Right atrium auricular region (tissue), 2 donors: ENCODE measurements at regions not wholly inside any gene's neighbourhood (a gene's known extent, or its start where the extent isn't known, plus 50 kb on each side); places are given as distances from the start of the nearest gene placed in this dataset.
"Not testable (repeated sequence)": the region's sequence is repeated elsewhere in the genome, so short reads cannot be mapped to it uniquely, and the experiment has no call there.

Source experiments
- DNase-seq: peaks from one replicate; pipeline ENCODE4 v3.0.0-alpha.2; 2019; ENCODE audit warnings: low spot score
- H3K27ac ChIP-seq, 2 donors: fragments of 200-600 bp; sonication (generic); 1 replicate in 1 of 2; 2 replicates in 1 of 2; pipeline ENCODE4 v1.5.1; 2016 to 2019
- H3K27me3 ChIP-seq, 2 donors: fragments of 200-600 bp; sonication (generic); one replicate each; pipeline versions ENCODE4 v1.5.1 to v1.6.0; 2017 to 2019
- H3K36me3 ChIP-seq: fragments of 200-600 bp; sonication (generic); one replicate; pipeline ENCODE4 v1.5.1; 2016
- H3K4me1 ChIP-seq, 2 donors: fragments of 200-600 bp; sonication (generic); one replicate each; pipeline versions ENCODE4 v1.5.1 to v1.6.0; 2017 to 2019
- H3K4me3 ChIP-seq, 2 donors: fragments of 200-600 bp; sonication (generic); 1 replicate in 1 of 2; 2 replicates in 1 of 2; pipeline ENCODE4 v1.5.1; 2017 to 2019; ENCODE audit warnings: mild to moderate bottlenecking in 1 of 2, moderate library complexity in 1 of 2
- H3K9me3 ChIP-seq, 2 donors: fragments of 200-600 bp; sonication (generic); one replicate each; pipeline ENCODE4 v1.5.1; 2019
- CTCF ChIP-seq, 2 donors: fragments of 200-600 bp; sonication (generic); IDR thresholded peaks; one replicate each; pipeline ENCODE4 v1.5.1; 2019; ENCODE audit warnings: antibody characterized with exemption in 2 of 2

GRCh38 chr2:64812285-64812684 lies 158.6 kb upstream of the SERTAD2 start:
- Histone ChIP-seq H3K27ac (no peak overlapping the region), H3K9me3 (no peaks in the 10 kb centered on the region), H3K36me3 (no peaks in the 10 kb centered on the region), H3K27me3 (no peaks in the 10 kb centered on the region), H3K4me1 (peaks cover 0 to 11% of the 10 kb centered on the region in 2 donors), H3K4me3 (no peak overlapping the region)
- TF ChIP-seq CTCF (IDR thresholded peaks at IDR 0.05): no peak
- DNase-seq: no peak

GRCh38 chr2:64814007-64814406 lies 160.3 kb upstream of the SERTAD2 start:
- H3K4me3 ChIP-seq: no peak overlapping the region
- no peak for TF ChIP-seq CTCF (IDR thresholded peaks at IDR 0.05)

GRCh38 chr2:64816526-64816925 lies 162.8 kb upstream of the SERTAD2 start:
- not testable (repeated sequence) for H3K27ac ChIP-seq, H3K4me3 ChIP-seq, H3K27me3 ChIP-seq, H3K4me1 ChIP-seq, H3K9me3 ChIP-seq, DNase-seq, H3K36me3 ChIP-seq

More at GRCh38 chr2:64814007-64814406, 160.3 kb upstream of the SERTAD2 start:
- H3K27ac ChIP-seq: no peak overlapping the region
- H3K4me1 ChIP-seq: peaks cover 0 to 11% of the 10 kb centered on the region in 2 donors
- no peaks in the 10 kb centered on the region for H3K36me3 ChIP-seq
- DNase-seq: no peak
- H3K9me3 ChIP-seq: no peaks in the 10 kb centered on the region
- H3K27me3 ChIP-seq: no peaks in the 10 kb centered on the region

GRCh38 chr2:64817453-64817852 lies 163.7 kb upstream of the SERTAD2 start:
- no peak for DNase-seq
- Histone ChIP-seq H3K4me1 (peaks cover 0 to under 1% of the 10 kb centered on the region in 2 donors), H3K36me3 (no peaks in the 10 kb centered on the region), H3K4me3 (no peak overlapping the region), H3K9me3 (no peaks in the 10 kb centered on the region), H3K27me3 (no peaks in the 10 kb centered on the region), H3K27ac (no peak overlapping the region)
- no peak for TF ChIP-seq CTCF (IDR thresholded peaks at IDR 0.05)

GRCh38 chr2:64818664-64819060 lies 164.9 kb upstream of the SERTAD2 start:
- Histone ChIP-seq H3K4me1 (no peaks in the 10 kb centered on the region), H3K9me3 (no peaks in the 10 kb centered on the region), H3K4me3 (no peak overlapping the region), H3K27me3 (no peaks in the 10 kb centered on the region), H3K27ac (no peak overlapping the region), H3K36me3 (no peaks in the 10 kb centered on the region)
- TF ChIP-seq CTCF (IDR thresholded peaks at IDR 0.05): no peak
- no peak for DNase-seq

- no peaks in the 10 kb centered on the region for H3K36me3 ChIP-seq
- H3K4me3 ChIP-seq: no peak overlapping the region
- H3K27me3 ChIP-seq: no peaks in the 10 kb centered on the region
- no peaks in the 10 kb centered on the region for H3K9me3 ChIP-seq
- DNase-seq: no peak
- no peak for TF ChIP-seq CTCF (IDR thresholded peaks at IDR 0.05)
- no peaks in the 10 kb centered on the region for H3K4me1 ChIP-seq
- H3K27ac ChIP-seq: no peak overlapping the region
These were observed 165.6 kb upstream of the SERTAD2 start for GRCh38 chr2:64819361-64819760.
